Lower leg skin (tissue), 4 donors: ENCODE measurements at regions not wholly inside any gene's neighbourhood (a gene's known extent, or its start where the extent isn't known, plus 50 kb on each side); places are given as distances from the start of the nearest gene placed in this dataset.

Source experiments
- DNase-seq, 2 donors: peaks; one replicate each; pipeline ENCODE4 v3.0.0-alpha.2; 2019; ENCODE audit warnings: low spot score in 2 of 2
- H3K4me3 ChIP-seq: fragments of 200-600 bp; sonication (generic); 2 replicates; pipeline ENCODE4 v1.5.1; 2017; ENCODE audit warnings: mild to moderate bottlenecking, low read depth; ENCODE audit not compliant: poor library complexity, severe bottlenecking
- CTCF ChIP-seq, 3 donors: fragments of 450-650 bp; IDR thresholded peaks; one replicate each; pipeline ENCODE4 v1.5.1; 2016; ENCODE audit warnings: antibody characterized with exemption in 3 of 3, mild to moderate bottlenecking in 3 of 3, moderate library complexity in 2 of 3
- POLR2A ChIP-seq, 2 donors: fragments of 450-650 bp; IDR thresholded peaks; one replicate each; pipeline ENCODE4 v1.6.1; 2016 to 2017; ENCODE audit warnings: antibody characterized with exemption in 2 of 2, mild to moderate bottlenecking in 1 of 2, moderate library complexity in 1 of 2
- WGBS, 2 donors: methylation state at CpG; one replicate each; pipeline ENCODE4 v1.1.5; 2018; 5-methylcytosine and 5-hydroxymethylcytosine counted together
- intact Hi-C: fragments of 100-400 bp; cut with DNase I; formaldehyde crosslinking; loops from one replicate; pipeline ENCODE4 v1.15.0; 2023; ENCODE audit warnings: low total_unique reads

GRCh38 chr5:84729326-84729725 lies 344.6 kb upstream of the EDIL3 start:
- TF ChIP-seq CTCF (IDR thresholded peaks at IDR 0.05) = no peak
- TF ChIP-seq POLR2A (IDR thresholded peaks at IDR 0.05) = no peak
- no peak for DNase-seq
- intact Hi-C loops = no loop called here
- H3K4me3 ChIP-seq = no peak overlapping the region
- WGBS, 2 donors = 56 to 65% methylated on average over 5 of the region's 5 CpGs

DNA sequence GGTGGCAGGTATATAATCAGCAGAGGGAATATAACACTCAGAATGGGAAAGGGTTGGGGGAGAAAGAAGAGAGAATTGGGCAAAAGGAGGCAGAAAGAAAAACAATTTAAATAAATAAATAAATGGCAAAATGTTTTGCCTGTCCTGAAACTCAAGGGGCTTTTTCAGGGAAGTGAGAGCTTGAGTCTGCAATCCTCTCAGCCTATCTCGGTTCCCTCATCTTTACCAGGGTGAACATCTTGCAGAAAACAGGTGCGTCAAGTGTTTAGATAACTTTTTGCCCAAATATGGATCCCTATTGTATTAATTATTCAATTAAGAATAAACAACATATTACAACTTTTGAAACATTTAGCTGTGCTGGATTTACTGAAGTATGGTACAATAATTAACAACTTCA lies 343.0 kb upstream of the EDIL3 start:
- TF ChIP-seq CTCF (IDR thresholded peaks at IDR 0.05) (no peak), POLR2A (IDR thresholded peaks at IDR 0.05) (no peak)
- WGBS, 2 donors = 85 to 96% methylated on average over 2 of the region's 2 CpGs
- no peak for DNase-seq
- no peak overlapping the region for H3K4me3 ChIP-seq
- intact Hi-C loops = no loop called here

DNA sequence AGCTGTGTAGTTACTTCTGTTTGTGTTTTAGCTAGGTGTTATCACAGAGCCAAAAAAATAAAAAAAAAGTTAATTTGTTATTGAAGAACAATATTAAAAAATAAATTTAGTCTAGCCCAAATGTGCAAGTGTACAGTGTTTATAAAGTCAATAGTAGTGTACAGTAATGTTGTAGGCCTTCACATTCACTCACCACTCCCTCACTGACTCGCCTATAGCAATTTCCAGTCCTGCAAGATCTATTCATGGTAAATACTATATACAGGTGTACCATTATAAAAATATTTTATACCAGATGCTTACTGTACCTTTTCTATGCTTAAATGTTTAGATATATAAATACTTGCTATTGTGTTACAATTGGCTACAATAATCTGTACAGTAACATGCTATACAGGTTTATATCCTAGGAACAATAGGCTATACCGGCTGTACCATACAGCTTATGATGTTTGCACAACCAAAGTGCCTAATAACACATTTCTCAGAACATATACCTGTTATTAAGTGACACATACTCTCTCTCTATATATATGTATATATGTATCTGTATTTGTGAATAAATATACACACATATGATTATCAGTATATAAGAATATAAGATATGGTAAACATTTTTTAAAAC lies 341.4 kb upstream of the EDIL3 start:
- TF ChIP-seq CTCF (IDR thresholded peaks at IDR 0.05) (no peak), POLR2A (IDR thresholded peaks at IDR 0.05) (no peak)
- 87 to 92% methylated on average over 2 of the region's 2 CpGs for WGBS, 2 donors
- no peak overlapping the region for H3K4me3 ChIP-seq
- no peak for DNase-seq
- intact Hi-C loops = no loop called here

GRCh38 chr5:84724683-84725082 lies 340.0 kb upstream of the EDIL3 start:
- no peak overlapping the region for H3K4me3 ChIP-seq
- 33 to 40% methylated on average over 1 of the region's 1 CpG for WGBS, 2 donors
- no peak for DNase-seq
- intact Hi-C loops = no loop called here
- TF ChIP-seq POLR2A (IDR thresholded peaks at IDR 0.05) (no peak), CTCF (IDR thresholded peaks at IDR 0.05) (no peak)

DNA sequence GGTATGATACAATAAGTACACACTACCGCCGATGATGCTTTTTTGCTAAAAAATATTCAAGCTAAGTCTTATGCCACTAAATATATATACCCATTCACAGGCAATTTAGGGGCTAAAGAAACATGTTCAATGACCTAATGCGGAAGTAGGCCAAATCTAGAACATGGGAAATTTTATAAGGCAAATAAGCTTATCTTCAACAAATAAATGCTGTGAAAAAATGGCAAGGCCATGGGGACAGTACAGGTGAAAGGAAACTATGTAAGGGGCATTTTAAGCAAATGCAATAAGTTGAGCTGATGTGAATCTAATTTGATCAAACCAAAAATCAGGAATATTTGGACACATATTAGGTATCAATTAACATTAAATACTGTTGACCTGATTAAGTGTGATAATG lies 339.5 kb upstream of the EDIL3 start:
- 82 to 98% methylated on average over 3 of the region's 3 CpGs for WGBS, 2 donors
- TF ChIP-seq CTCF (IDR thresholded peaks at IDR 0.05) (no peak), POLR2A (IDR thresholded peaks at IDR 0.05) (no peak)
- no peak overlapping the region for H3K4me3 ChIP-seq

DNA sequence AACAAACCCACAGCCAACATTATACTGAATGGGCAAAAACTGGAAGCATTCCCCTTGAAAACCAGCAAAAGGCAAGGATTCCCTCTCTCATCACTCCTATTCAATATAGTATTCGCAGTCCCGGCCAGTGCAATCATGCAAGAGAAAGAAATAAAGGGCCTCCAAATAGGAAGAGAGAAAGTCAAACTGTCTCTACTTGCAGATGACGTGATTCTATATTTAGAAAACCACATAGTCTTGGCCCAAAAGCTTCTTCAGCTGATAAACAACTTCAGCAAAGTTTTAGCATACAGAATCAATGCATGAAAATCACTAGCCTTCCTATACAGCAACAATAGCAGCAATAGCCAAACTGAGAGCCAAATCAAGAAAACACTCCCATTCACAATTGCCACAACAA lies 333.7 kb upstream of the EDIL3 start:
- intact Hi-C loops = no loop called here
- 66 to 76% methylated on average over 3 of the region's 3 CpGs for WGBS, 2 donors
- H3K4me3 ChIP-seq = no peak overlapping the region
- DNase-seq = no peak
- TF ChIP-seq POLR2A (IDR thresholded peaks at IDR 0.05) (no peak), CTCF (IDR thresholded peaks at IDR 0.05) (no peak)

More for the DNA sequence above, 339.5 kb upstream of the EDIL3 start:
- intact Hi-C loops = no loop called here
- DNase-seq = no peak
